ENCODE measurements at regions not wholly inside any gene's neighbourhood (a gene's known extent, or its start where the extent isn't known, plus 50 kb on each side); places are given as distances from the start of the nearest gene placed in this dataset.

GRCh38 chr6:100103931-100104330 is 109.9 kb upstream of the MCHR2 start:
- no peaks in the 10 kb centered on the region for H3K27me3 ChIP-seq (replicated peaks; ENCODE audit: insufficient read depth)
- H3K27ac ChIP-seq = no peak overlapping the region
- intact Hi-C loops (cut with DNase I) = loop anchor here (2.0 kb wide), 1 partner anchor 233 kb away; no protein-coding TSS in a partner anchor
- 88% methylated on average over 2 of the region's 2 CpGs for WGBS
- DNase-seq (ENCODE audit: low spot score) = no peak
- TF ChIP-seq POLR2AphosphoS5 (IDR thresholded peaks at IDR 0.05) (no peak), POLR2A (IDR thresholded peaks at IDR 0.05) (no peak), CTCF (IDR thresholded peaks at IDR 0.05) (no peak)
- H3K4me3 ChIP-seq = no peak overlapping the region
- H3K36me3 ChIP-seq = no peaks in the 10 kb centered on the region
- no peaks in the 10 kb centered on the region for H3K4me1 ChIP-seq (replicated peaks)
- H3K9me3 ChIP-seq = no peaks in the 10 kb centered on the region

GRCh38 chr6:100103194-100103593 is 109.2 kb upstream of the MCHR2 start:
- Histone ChIP-seq H3K9me3 (no peaks in the 10 kb centered on the region), H3K36me3 (no peaks in the 10 kb centered on the region), H3K4me1 (replicated peaks) (no peaks in the 10 kb centered on the region), H3K27ac (no peak overlapping the region), H3K27me3 (replicated peaks; ENCODE audit: insufficient read depth) (no peaks in the 10 kb centered on the region), H3K4me3 (no peak overlapping the region)
- intact Hi-C loops (cut with DNase I) = loop anchor here (2.0 kb wide), 1 partner anchor 232 kb away; no protein-coding TSS in a partner anchor
- DNase-seq (ENCODE audit: low spot score) = no peak
- TF ChIP-seq POLR2A (IDR thresholded peaks at IDR 0.05) = no peak
- no peak for TF ChIP-seq POLR2AphosphoS5 (IDR thresholded peaks at IDR 0.05)
- no peak for TF ChIP-seq CTCF (IDR thresholded peaks at IDR 0.05)
- 84% methylated on average over 3 of the region's 3 CpGs for WGBS

GRCh38 chr6:100101644-100102043 is 107.6 kb upstream of the MCHR2 start:
- no peak for DNase-seq (ENCODE audit: low spot score)

GRCh38 chr6:100100776-100101175 is 106.8 kb upstream of the MCHR2 start:
- no peak for DNase-seq (ENCODE audit: low spot score)
- TF ChIP-seq CTCF (IDR thresholded peaks at IDR 0.05) (no peak), POLR2AphosphoS5 (IDR thresholded peaks at IDR 0.05) (no peak), POLR2A (IDR thresholded peaks at IDR 0.05) (no peak)
- no peak overlapping the region for H3K4me3 ChIP-seq
- no peaks in the 10 kb centered on the region for H3K9me3 ChIP-seq
- intact Hi-C loops (cut with DNase I) = no loop called here
- no peak overlapping the region for H3K27ac ChIP-seq
- H3K36me3 ChIP-seq = no peaks in the 10 kb centered on the region
- no peaks in the 10 kb centered on the region for H3K4me1 ChIP-seq (replicated peaks)
- no peaks in the 10 kb centered on the region for H3K27me3 ChIP-seq (replicated peaks; ENCODE audit: insufficient read depth)

More at GRCh38 chr6:100101644-100102043, 107.6 kb upstream of the MCHR2 start:
- no peaks in the 10 kb centered on the region for H3K36me3 ChIP-seq
- H3K9me3 ChIP-seq = no peaks in the 10 kb centered on the region
- H3K27ac ChIP-seq = no peak overlapping the region
- H3K4me3 ChIP-seq = no peak overlapping the region
- no peaks in the 10 kb centered on the region for H3K4me1 ChIP-seq (replicated peaks)
- intact Hi-C loops (cut with DNase I) = loop anchor here (2.0 kb wide), 1 partner anchor 231 kb away; no protein-coding TSS in a partner anchor
- 72% methylated on average over 3 of the region's 3 CpGs for WGBS
- no peak for TF ChIP-seq POLR2AphosphoS5 (IDR thresholded peaks at IDR 0.05)
- TF ChIP-seq POLR2A (IDR thresholded peaks at IDR 0.05) = no peak
- TF ChIP-seq CTCF (IDR thresholded peaks at IDR 0.05) = no peak
- H3K27me3 ChIP-seq (replicated peaks; ENCODE audit: insufficient read depth) = no peaks in the 10 kb centered on the region

All from prostate gland (tissue), 2 donors.